ENCODE measurements at regions not wholly inside any gene's neighbourhood (a gene's known extent, or its start where the extent isn't known, plus 50 kb on each side); places are given as distances from the start of the nearest gene placed in this dataset.

GRCh38 chr2:5845798-5846330 lies 153.7 kb downstream of the SOX11 start:
- no peak for TF ChIP-seq CTCF (IDR thresholded peaks at IDR 0.05 in 8 of 11, conservative IDR thresholded peaks at IDR 0.05 in 3 of 11)
- TF ChIP-seq POLR2A (IDR thresholded peaks at IDR 0.05), result no peak

All from spleen (tissue), 7 donors.